HG02943 (cell line): ENCODE measurements at regions not wholly inside any gene's neighbourhood (a gene's known extent, or its start where the extent isn't known, plus 50 kb on each side); places are given as distances from the start of the nearest gene placed in this dataset.
"Not testable (repeated sequence)": the region's sequence is repeated elsewhere in the genome, so short reads cannot be mapped to it uniquely, and the experiment has no call there.

ENCODE experiments used
- ATAC-seq: cut with Tn5 transposase; IDR thresholded peaks from one replicate; pipeline ENCODE4 v1.9.1; 2021; ENCODE audit warnings: mild to moderate bottlenecking, low read depth, moderate library complexity; ENCODE audit not compliant: unreplicated experiment

DNA sequence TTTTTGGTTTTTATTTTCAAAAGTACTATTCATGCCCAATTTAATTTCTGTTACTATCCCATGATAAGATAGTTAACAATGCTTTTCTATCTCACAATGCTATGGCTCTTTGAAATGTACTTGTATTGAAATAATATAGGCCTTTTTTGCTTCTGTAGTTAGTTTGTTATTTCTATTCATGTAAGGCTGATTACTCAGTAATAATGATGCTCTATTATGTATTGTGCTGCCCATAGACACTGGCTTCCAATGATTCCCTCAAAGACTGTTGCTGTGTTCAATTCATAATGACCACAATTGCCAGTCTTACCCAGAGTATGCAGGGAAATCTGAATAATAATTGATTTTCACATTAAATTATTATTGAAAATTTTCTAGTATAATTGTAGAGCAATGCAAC is 155.5 kb upstream of the POT1 start:
- ATAC-seq = no peak

DNA sequence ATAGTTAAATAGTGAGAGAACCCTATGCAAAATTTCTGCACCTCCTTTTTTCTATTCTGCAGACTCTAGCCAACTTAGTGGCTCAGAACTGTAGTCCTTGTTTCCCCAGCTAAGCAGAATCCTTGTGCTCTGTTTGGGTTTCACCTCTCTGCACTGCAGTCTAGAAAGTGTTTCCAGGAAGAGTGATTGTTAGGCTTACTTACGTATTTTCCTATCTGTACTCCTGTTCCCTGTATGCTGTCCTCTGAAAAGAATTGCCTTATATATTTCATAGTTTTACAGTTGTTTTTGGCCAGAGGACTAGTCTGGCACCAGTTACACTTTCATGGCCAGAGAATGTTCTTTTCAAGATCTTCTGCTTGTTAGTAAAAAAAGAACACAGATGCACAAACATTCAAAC is 154.6 kb upstream of the POT1 start:
- no peak for ATAC-seq

GRCh38 chr7:125074141-125074540 is 144.5 kb upstream of the POT1 start:
- no peak for ATAC-seq

GRCh38 chr7:125065546-125065945 is 135.9 kb upstream of the POT1 start:
- ATAC-seq = no peak

DNA sequence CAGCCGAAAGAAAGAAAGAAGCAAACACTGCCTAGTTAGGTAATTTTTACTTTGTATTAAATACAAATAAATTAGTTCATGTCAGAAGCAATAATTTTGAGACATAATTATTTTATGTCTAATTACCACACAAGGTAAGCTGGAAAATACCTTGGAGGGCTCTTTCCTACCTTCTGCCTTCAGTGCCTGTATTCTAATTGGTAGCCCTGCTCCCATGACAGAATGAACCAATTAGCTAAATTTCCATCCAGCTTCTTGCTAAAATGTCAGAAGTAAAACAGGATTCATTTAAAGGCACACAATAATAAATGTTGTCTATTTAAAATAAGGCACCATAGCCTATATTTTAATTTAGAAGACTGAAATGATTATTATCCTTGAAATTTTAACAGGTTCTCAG is 135.4 kb upstream of the POT1 start:
- ATAC-seq = no peak

GRCh38 chr7:125061776-125062397 is 132.3 kb upstream of the POT1 start:
- no peak for ATAC-seq

DNA sequence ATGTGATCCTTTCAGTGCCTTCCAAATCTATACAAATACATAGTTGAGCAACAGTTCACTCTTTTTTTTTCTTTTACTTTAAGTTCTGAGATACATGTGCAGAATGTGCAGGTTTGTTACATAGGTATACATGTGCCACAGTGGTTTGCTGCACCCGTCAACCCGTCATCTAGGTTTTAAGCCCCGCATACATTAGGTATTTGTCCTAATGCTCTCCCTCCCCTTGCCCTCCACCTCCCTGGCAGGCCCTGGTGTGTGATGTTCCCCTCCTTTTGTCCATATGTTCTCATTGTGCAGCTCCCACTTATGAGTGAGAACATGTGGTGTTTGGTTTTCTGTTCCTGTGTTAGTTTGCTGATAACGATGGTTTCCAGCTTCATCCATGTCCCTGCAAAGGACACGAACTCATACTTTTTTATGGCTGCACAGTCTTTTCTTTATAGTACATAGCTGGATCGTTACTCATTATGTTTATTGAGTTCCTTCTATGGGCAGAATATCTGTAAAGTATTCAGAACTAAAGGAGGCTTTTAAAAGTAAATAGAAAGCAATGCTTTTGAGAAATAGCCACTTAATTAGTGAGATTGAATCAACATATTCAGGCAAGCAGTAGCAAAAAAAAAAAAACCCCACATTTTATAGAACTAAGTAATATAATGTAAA is 131.6 kb upstream of the POT1 start:
- ATAC-seq = not testable (repeated sequence)

DNA sequence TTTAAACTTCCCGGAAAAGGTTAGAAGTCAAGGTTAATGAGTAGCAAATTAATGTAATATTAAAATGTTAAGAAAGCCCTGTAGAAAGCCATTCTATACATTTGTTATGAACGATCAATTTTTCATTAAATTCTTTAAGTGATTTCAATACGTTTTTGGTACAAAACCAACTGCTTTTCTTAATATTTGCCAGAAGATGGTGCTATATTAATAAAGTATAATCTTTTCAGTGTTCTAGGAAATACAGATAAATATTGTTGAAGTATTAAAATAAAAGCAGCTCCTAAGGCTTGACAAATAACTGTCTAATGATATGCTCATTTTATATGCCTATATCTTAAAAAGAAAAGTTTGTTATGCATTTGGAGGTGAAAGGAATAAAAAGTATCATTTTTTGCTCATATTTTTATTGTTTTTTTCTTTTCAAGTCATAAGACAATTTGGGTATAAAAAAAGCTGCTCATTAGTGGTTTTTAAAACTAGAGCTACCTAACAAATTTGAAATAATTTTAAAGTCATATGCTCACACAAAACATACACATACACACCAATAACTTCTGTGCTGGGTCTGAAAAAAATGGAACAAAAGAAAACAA is 130.3 kb upstream of the POT1 start:
- no peak for ATAC-seq

DNA sequence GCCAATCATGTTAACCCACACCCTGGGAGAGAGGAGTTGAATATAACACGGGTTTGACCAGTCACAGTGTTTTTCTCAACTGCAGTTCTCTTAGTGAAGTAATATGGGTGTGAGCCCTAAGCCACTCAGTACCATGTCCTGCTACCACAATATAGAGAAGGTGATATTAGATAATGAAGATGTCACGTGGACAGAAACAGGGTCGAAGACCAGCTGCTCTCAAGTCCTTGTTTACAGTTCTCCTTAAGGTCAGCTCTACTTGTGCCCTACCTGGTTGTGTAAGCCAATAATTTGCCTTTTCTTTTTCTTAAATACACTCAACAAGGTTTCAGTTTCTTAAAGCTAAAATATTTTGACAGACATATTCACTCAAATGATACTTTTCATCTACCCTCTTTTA is 128.3 kb upstream of the POT1 start:
- no peak for ATAC-seq

DNA sequence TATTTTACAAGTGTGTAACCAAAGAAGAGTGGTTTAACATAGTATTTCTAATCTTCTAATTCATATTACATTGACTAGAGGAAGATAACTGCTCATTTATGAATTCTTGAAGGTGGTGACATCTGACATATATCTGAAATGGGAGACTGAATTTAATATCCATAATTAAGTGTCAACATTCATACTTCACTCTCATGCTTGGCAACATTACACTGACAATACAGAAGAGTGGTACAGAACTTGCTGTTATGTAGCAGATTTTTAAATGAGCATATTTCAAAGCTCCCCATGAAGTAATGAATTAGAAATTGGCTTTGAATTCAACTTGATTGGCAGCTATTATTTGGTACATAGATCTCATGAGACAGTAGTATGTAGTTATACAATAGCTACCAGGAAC is 125.8 kb upstream of the POT1 start:
- ATAC-seq = no peak

DNA sequence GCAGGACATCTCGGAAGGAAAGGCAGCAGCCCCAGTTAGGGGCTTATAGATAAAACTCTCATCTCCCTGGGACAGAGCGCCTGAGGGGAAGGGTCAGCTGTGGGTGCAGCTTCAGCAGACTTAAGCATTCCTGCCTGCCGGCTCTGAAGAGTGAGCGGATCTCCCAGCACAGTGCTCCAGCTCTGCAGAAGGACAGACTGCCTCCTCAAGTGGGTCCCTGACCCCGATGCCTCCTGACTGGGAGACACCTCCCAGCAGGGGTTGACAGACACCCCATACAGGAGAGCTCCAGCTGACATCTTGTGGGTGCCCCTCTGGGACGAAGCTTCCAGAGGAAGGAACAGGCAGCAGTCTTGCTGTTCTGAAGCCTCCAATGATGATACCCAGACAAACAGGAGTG is 117.1 kb upstream of the POT1 start:
- no peak for ATAC-seq

DNA sequence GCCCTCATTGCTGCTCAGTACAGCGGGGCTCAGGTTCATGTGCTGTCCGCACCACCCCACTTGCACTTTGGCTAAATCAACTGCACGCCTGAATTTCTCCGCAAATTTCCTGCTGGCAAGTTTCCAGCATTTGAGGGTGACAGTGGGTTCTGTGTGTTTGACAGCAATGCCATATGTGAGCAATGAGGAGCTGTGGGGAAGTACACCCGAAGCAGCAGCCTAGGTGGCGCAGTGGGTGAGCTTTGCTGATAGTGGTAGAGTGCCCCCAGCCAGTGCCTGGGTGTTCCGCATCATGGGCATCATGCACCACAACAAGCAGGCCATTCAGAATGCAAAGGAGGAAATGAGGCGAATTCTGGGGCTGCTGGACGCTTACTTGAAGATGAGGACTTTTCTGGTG is 103.9 kb upstream of the POT1 start:
- ATAC-seq = no peak

GRCh38 chr7:125032943-125033342 is 103.3 kb upstream of the POT1 start:
- ATAC-seq = no peak

DNA sequence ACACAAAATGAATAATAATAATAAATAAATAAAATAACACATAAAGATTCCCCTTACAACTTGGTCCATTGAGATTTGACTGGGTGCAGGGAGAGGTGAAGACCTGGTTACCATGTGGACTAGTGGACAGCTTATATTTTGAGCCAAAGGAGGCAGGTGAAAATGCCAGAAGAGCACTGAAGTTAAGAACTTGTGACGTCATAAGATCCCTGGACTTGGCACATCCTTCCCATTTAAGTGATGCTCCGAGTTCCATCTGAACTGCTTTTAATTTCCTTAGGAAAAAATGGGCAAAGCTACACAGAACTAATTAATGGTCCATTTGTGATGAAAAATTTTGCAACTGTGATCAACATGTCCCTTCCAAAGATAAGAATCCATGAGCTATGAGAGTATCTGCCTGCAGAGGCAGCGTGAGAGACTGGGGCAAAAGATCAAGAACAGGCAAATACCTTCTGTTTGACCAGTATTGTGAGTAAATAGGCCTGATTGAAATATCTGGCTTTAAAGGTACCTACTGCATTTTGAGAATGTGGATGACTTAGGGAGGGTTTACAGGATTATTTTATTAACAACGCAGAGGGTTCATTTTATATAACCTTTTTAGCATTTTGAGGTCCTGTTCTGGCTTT is 101.2 kb upstream of the POT1 start:
- ATAC-seq = no peak

DNA sequence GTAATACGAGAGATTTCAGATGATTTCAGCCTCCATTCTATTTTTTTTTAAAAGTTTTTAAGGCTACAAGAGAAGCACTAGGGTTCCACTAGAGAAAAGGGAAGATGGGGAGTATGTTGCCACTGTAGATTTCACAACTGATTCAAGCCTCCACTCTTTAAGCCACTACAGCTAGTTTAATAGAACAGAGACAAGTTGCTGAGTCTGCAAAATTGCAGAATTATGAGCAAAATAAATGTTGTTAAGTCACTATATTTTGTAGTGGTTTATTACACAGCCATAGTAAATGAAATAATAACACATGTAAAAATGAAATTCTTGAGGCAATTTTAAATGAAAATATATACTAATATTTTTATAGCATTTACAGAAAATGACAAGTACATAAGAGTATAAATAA is 96.0 kb upstream of the POT1 start:
- ATAC-seq = no peak

DNA sequence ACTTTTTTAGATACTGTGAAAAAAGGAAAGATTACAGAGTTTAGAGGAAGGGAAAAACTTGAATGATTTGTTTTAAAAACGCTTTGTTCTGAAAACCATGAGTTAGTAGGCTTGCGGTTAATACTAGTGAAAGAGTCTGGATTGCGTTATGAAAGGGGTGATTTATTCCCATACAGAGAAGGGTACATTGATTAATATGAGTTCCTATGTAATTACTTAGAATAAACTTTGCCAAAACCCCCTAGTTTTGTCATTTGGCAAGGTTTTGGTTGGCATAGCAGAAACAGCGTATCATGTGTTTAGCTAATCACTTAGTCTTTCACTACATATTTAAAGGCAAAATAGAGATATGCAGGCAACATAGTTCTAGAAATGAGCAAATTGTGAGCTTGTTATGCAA is 91.2 kb upstream of the POT1 start:
- no peak for ATAC-seq

DNA sequence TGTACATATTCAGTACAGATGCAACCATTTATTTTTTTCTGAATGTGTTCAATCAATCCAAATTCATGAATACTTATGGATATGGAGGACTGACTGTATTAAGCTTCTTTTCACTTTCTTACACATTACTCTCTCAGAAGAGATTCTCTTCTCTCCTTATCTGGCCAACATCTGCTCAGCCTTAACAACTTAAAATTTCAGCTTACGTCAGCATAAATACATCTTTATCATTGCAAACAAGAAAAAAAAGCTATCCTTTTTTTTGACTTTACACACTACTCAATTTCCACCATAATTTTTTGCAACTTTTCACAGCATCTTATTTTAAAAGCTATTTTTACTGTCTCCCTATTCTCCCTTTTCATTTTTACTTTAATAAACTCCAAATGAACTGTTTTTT is 80.9 kb upstream of the POT1 start:
- ATAC-seq = no peak

GRCh38 chr7:124996778-124997177 is 67.2 kb upstream of the POT1 start:
- no peak for ATAC-seq

- no peak for ATAC-seq
Measured at GRCh38 chr7:124992851-124993562, 63.4 kb upstream of the POT1 start.

GRCh38 chr7:124989911-124990310 is 60.3 kb upstream of the POT1 start:
- ATAC-seq = no peak
